ENCODE measurements at regions not wholly inside any gene's neighbourhood (a gene's known extent, or its start where the extent isn't known, plus 50 kb on each side); places are given as distances from the start of the nearest gene placed in this dataset.

- TF ChIP-seq ZNF280B (CRISPR knock-in tag; IDR thresholded peaks at IDR 0.05) (no peak), MAFG (tag; conservative IDR thresholded peaks at IDR 0.05) (no peak), YY1 (IDR thresholded peaks at IDR 0.05; ENCODE audit: borderline replicate concordance in 1 of 3, control insufficient read depth in 1 of 3, extremely low read depth in 1 of 3, insufficient read depth in 3 of 3, insufficient read length in 1 of 3, insufficient replicate concordance in 2 of 3, low read depth in 1 of 3, low read length in 2 of 3) (no peak), ZNF75A (CRISPR knock-in tag; IDR thresholded peaks at IDR 0.05) (no peak), CTCFL (IDR thresholded peaks at IDR 0.05; ENCODE audit: borderline replicate concordance, insufficient read depth, low read depth, low read length, poor library complexity, severe bottlenecking) (no peak), ZHX1 (conservative IDR thresholded peaks at IDR 0.05; ENCODE audit: low read length) (no peak), ZBTB34 (CRISPR knock-in tag; IDR thresholded peaks at IDR 0.05) (no peak), ZC3H11A (IDR thresholded peaks at IDR 0.05; ENCODE audit: low read depth, low read length) (no peak), ZZZ3 (IDR thresholded peaks at IDR 0.05) (no peak), SFPQ (IDR thresholded peaks at IDR 0.05; ENCODE audit: low read depth, low read length) (no peak), BCL6 (CRISPR knock-in tag; IDR thresholded peaks at IDR 0.05) (no peak), GTF2A2 (tag; IDR thresholded peaks at IDR 0.05) (no peak), PCBP2 (IDR thresholded peaks at IDR 0.05; ENCODE audit: low read depth, low read length, poor library complexity, severe bottlenecking) (no peak)
Measured at GRCh38 chr13:107573184-107573583, 642.2 kb downstream of the LIG4 start (continued).

Measured in K562 (cell line).